A673 (cell line): ENCODE measurements at regions not wholly inside any gene's neighbourhood (a gene's known extent, or its start where the extent isn't known, plus 50 kb on each side); places are given as distances from the start of the nearest gene placed in this dataset.

ENCODE experiments used
- BruUV-seq: library from RNA; stranded (reverse); fragments of 400-500 nt; replicated peaks from 2 replicates; lab custom pipeline; 2021; lab: Mats Ljungman, UMichigan
- CTCF ChIA-PET: fragments of 300-600 bp; sonication (Branson Sonifier 250); formaldehyde crosslinking; loops from one replicate; lab custom pipeline; 2022; ENCODE audit warnings: antibody characterized with exemption; lab: Charles Lee
- POLR2A ChIA-PET: fragments of 300-600 bp; sonication (Branson Sonifier 250); formaldehyde crosslinking; loops from one replicate; lab custom pipeline; 2022; ENCODE audit warnings: antibody characterized with exemption; ENCODE audit not compliant: low non-redundant PET; lab: Charles Lee
- DNase-seq: peaks from one replicate; pipeline ENCODE4 v3.0.0-alpha.2; 2015; ENCODE audit warnings: low spot score
- H3K27ac ChIP-seq: fragments of 200-600 bp; sonication (generic); 2 replicates; pipeline ENCODE4 v1.5.1; 2016; ENCODE audit warnings: mixed run types, low read depth, mild to moderate bottlenecking, mixed read lengths, antibody characterized with exemption, low read length; ENCODE audit not compliant: poor library complexity, severe bottlenecking
- H3K27me3 ChIP-seq: fragments of 200-600 bp; sonication (generic); replicated peaks from 2 replicates; pipeline ENCODE4 v1.6.1; 2017; ENCODE audit warnings: mixed run types, low read depth, mild to moderate bottlenecking, mixed read lengths, antibody characterized with exemption, low read length; ENCODE audit not compliant: insufficient read depth, poor library complexity
- H3K36me3 ChIP-seq: fragments of 200-600 bp; sonication (generic); 2 replicates; pipeline ENCODE4 v1.6.1; 2016; ENCODE audit warnings: mixed run types, mild to moderate bottlenecking, mixed read lengths, antibody characterized with exemption, low read length; ENCODE audit not compliant: insufficient read depth, poor library complexity, severe bottlenecking
- H3K4me1 ChIP-seq: fragments of 200-600 bp; sonication (generic); 2 replicates; pipeline ENCODE4 v1.6.1; 2017; ENCODE audit warnings: mixed run types, mild to moderate bottlenecking, mixed read lengths, antibody characterized with exemption, low read length; ENCODE audit not compliant: insufficient read depth, poor library complexity, severe bottlenecking
- H3K4me3 ChIP-seq: fragments of 200-600 bp; sonication (generic); 2 replicates; pipeline ENCODE4 v1.5.1; 2016; ENCODE audit warnings: low read depth, mixed run types, mild to moderate bottlenecking, mixed read lengths, low read length; ENCODE audit not compliant: poor library complexity, severe bottlenecking
- H3K9me3 ChIP-seq: fragments of 200-600 bp; sonication (generic); 2 replicates; pipeline ENCODE4 v1.6.1; 2016; ENCODE audit warnings: mixed run types, low read depth, mild to moderate bottlenecking, mixed read lengths, antibody characterized with exemption, low read length; ENCODE audit not compliant: poor library complexity, severe bottlenecking
- EZH2 ChIP-seq: fragments of 200-600 bp; sonication (generic); IDR thresholded peaks from 2 replicates; pipeline ENCODE4 v1.6.1; 2017; ENCODE audit warnings: borderline replicate concordance, low read depth, mild to moderate bottlenecking, mixed read lengths, antibody characterized with exemption, low read length; ENCODE audit not compliant: poor library complexity, severe bottlenecking
- intact Hi-C: fragments of 100-400 bp; cut with micrococcal nuclease; formaldehyde crosslinking; loops from one replicate; pipeline ENCODE4 v1.10.0; 2022; ENCODE audit not compliant: unreplicated experiment
- TF ChIP-seq, protein P1 (sequence below): fragments of 300-800, 200-600 bp; sonication (generic); conservative IDR thresholded peaks from 2 replicates; pipeline ENCODE4 v1.5.1; 2017; ENCODE audit warnings: low read depth, mild to moderate bottlenecking, antibody characterized with exemption, low read length, moderate library complexity, mixed read lengths

DNA sequence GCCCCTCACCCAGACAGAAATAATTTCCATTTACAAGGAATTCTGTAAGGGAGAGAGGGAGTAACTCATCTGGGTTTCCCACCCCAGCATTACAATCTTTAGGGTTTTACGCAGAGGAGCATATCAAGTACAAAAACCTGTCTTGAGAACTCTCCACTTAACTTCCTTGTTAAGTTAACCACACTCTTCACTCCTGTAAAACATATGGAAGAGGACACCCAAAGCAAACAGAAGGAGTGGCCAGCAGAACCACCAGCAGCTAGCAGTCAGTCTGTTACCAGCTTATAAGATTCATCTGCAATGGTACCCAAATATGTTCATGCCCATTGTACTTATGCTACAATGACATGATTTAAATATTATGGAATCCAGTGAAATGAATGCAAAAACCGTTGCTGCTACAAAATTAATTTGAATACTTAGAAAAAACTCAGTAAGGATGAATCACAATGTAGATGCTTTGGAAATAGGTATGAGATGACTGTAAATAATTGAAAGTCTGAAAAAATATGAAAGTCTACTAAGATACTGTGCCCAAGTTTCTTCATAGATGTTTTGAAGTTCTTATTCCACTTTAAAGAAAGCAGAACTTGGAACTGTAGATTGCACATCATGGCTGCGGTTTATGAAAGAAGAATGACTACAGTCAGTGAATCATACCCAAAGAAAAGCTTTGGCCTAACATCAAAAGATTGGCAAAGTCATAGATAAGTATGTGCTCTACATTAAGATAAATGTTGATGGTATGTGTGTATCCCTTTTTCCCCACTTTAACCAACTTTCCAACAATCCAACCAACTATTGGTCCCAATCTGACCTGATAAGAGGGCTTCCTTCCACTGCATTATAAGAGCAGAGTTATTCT lies 233.6 kb downstream of the ACTL7B start:
- no peak for TF ChIP-seq EZH2
- TF ChIP-seq, protein P1, sequence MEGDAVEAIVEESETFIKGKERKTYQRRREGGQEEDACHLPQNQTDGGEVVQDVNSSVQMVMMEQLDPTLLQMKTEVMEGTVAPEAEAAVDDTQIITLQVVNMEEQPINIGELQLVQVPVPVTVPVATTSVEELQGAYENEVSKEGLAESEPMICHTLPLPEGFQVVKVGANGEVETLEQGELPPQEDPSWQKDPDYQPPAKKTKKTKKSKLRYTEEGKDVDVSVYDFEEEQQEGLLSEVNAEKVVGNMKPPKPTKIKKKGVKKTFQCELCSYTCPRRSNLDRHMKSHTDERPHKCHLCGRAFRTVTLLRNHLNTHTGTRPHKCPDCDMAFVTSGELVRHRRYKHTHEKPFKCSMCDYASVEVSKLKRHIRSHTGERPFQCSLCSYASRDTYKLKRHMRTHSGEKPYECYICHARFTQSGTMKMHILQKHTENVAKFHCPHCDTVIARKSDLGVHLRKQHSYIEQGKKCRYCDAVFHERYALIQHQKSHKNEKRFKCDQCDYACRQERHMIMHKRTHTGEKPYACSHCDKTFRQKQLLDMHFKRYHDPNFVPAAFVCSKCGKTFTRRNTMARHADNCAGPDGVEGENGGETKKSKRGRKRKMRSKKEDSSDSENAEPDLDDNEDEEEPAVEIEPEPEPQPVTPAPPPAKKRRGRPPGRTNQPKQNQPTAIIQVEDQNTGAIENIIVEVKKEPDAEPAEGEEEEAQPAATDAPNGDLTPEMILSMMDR, result no peak
- Histone ChIP-seq H3K4me1 (no peaks in the 10 kb centered on the region), H3K36me3 (no peaks in the 10 kb centered on the region), H3K9me3 (no peaks in the 10 kb centered on the region), H3K4me3 (no peak overlapping the region), H3K27ac (no peak overlapping the region), H3K27me3 (no peaks in the 10 kb centered on the region)
- CTCF ChIA-PET, result no interaction called here
- no TSS peak for BruUV-seq
- POLR2A ChIA-PET, result no interaction called here
- no peak for DNase-seq
- intact Hi-C loops, result no loop called here

DNA sequence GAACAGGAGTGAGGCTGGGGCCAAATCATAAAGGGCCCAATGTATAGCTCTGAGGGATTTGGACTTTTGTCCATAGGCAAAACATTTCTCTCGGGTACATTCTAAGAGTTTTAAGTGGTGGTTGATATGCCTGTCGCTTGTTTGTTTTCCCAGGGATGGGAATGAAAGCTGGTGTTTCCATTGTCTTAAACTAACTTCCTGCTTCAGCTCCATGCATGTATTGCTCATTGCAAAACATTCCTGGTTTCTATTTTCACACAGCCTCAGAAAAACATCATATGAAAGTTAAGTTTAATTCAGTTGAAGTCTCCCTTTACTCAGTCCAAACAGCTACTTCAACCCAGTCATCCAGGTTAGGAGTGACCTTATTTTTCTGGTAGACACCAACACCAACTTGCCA lies 235.0 kb downstream of the ACTL7B start:
- BruUV-seq, result no TSS peak
- H3K27ac ChIP-seq, result no peak overlapping the region
- no peaks in the 10 kb centered on the region for H3K9me3 ChIP-seq
- no peak for DNase-seq
- no peaks in the 10 kb centered on the region for H3K4me1 ChIP-seq
- CTCF ChIA-PET, result no interaction called here
- no peaks in the 10 kb centered on the region for H3K36me3 ChIP-seq
- no peak overlapping the region for H3K4me3 ChIP-seq
- POLR2A ChIA-PET, result no interaction called here
- TF ChIP-seq EZH2, result no peak
- TF ChIP-seq, protein P1, result no peak
- intact Hi-C loops, result no loop called here
- no peaks in the 10 kb centered on the region for H3K27me3 ChIP-seq

DNA sequence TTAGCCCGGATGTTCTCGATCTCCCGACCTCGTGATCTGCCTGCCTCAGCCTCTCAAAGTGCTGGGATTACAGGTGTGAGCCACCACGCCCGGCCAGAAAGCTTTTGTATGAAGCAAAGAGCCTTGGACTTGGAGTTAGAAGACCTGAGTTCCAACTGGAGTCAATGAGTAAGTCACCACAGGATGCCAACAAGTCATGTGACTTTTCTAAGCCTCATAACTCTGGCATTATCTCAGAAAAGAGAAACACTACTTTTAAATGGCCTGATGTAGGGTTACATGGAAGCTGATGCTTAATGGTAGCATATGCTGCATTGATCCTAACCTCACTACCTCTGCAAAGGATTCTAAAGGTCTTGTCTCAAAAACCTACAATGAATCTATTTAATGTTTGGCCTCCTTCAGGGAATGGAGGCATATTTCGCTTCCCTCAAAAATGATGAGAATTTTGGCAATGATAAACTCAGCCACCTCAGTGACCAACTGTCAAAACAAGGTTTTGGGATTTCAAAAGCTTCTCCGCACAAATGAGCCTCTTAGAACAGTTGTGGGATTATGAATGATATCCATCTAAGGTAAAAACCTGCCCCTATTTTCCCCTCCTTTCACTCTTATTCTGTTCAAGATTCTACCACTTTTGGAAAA lies 236.8 kb downstream of the ACTL7B start:
- no peaks in the 10 kb centered on the region for H3K4me1 ChIP-seq
- H3K9me3 ChIP-seq, result no peaks in the 10 kb centered on the region
- POLR2A ChIA-PET, result no interaction called here
- no peaks in the 10 kb centered on the region for H3K27me3 ChIP-seq
- TF ChIP-seq, protein P1, result no peak
- no peak for TF ChIP-seq EZH2
- intact Hi-C loops, result no loop called here
- H3K36me3 ChIP-seq, result no peaks in the 10 kb centered on the region
- H3K4me3 ChIP-seq, result no peak overlapping the region
- H3K27ac ChIP-seq, result no peak overlapping the region
- DNase-seq, result no peak
- no TSS peak for BruUV-seq
- CTCF ChIA-PET, result no interaction called here
